HG03432 (cell line): ENCODE measurements at regions not wholly inside any gene's neighbourhood (a gene's known extent, or its start where the extent isn't known, plus 50 kb on each side); places are given as distances from the start of the nearest gene placed in this dataset.

Source experiments
- ATAC-seq: cut with Tn5 transposase; IDR thresholded peaks from one replicate; pipeline ENCODE4 v1.9.1; 2021; ENCODE audit warnings: mild to moderate bottlenecking, moderate library complexity; ENCODE audit not compliant: unreplicated experiment

DNA sequence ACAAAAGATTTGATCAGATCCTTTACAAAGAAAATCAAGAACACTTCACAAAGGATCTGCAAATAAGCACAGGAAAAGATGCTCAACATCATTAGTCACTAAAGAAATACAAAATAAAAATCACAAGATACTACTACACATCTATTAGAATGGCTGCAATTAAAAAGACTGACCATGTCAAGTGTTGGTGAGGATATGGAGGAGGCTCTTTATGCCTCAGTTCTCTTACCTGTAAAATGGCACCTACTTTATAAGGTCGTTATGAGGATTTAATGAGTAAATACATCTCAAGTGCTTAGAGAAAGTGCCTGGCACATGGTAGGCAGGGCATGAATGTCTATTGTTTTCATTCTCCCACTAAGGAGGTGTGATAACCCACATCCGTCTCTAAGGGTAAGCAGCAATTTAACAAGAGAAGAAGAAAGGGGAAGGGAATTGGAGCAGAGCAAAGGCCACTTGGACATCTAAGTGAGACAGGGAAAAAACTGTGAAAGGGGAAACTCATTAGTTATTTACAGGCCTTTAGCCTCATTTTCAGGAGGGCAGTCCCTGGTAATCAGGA, 157.5 kb upstream of the NFE2L3 start:
- no peak for ATAC-seq

DNA sequence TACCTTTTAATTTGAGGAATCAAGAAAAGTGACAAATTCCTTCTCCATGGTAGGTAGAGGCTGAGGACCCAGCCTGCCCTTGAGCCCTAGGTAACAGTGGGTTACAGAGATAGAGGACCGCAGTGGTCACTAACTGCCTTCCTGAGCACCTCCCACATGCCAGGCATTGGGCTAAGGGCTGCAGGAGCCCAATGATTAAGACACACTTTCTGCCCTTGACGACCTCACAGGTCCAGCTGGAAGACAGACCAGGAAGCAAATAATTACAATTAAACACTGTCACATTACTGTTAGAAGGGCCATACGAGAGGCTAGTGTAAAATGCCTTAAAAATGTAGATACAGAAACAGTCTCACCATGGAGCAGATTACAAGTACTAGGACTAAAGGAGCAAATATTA, 156.8 kb upstream of the NFE2L3 start:
- no peak for ATAC-seq

DNA sequence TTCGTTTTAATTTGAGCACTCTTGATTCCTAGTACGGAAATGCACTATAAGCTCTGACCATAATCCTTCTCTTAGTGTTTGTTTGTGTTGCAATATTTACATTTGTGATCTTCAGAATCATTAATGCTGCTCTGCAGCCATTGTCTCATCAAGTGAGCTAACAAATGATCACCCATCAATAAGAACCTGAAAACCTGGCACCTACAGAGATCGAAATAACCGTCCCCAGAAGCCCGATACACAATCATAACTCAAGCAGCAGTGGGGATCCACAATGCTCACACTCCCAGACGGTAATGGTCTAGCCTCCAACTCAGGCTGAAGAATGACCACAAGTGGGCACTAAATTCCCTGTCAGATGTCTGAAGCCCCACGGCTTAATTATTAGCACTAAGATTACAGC, 156.0 kb upstream of the NFE2L3 start:
- ATAC-seq, result no peak

DNA sequence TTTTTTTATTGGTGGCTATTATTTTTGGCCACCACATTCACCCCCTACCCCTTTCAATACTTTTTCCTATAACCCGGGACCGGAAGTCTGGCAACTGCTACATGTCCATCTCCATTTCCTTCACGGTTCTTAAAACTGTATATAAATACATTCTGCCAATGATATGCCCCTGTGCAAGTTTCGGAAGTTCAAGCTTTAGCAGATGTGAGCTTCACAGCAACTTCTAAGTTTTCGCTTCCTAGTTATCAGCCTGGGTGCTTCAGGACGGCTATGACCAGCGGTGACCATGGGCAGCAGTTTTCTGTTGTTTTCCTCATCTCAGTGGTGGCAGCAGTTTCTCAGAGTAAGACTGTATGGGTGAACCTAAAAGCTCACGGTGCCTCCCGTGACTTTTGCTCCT, 153.5 kb upstream of the NFE2L3 start:
- no peak for ATAC-seq

- no peak for ATAC-seq
Observed at GRCh38 chr7:26000841-26001240, 151.2 kb upstream of the NFE2L3 start.

DNA sequence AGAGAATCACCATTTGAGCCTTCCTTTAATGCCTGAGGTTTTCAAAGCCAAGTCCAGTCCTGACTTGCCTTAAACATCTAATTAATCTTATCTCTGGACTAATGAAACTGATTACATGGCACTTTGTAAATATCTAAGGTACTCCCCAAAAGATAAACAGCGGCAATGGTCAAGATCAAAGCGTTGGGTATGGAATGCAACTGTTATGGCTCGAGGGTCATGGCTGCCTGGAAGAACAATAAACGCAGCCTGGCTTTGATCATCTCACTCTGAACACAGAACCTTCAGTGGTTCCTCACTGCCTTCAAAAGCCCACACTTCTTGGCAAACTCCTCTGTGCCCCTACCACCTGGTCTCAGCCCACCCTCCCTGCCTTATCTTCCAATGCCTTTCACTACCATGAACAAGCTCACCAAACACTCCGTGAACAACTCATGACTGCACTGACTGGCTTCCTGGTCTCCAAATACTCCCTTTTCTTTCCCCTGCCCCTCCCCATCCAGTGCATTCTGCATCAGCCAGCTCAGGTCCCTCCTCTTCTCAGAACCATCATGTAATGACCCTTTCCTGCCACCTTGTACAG, 150.2 kb upstream of the NFE2L3 start:
- no peak for ATAC-seq

DNA sequence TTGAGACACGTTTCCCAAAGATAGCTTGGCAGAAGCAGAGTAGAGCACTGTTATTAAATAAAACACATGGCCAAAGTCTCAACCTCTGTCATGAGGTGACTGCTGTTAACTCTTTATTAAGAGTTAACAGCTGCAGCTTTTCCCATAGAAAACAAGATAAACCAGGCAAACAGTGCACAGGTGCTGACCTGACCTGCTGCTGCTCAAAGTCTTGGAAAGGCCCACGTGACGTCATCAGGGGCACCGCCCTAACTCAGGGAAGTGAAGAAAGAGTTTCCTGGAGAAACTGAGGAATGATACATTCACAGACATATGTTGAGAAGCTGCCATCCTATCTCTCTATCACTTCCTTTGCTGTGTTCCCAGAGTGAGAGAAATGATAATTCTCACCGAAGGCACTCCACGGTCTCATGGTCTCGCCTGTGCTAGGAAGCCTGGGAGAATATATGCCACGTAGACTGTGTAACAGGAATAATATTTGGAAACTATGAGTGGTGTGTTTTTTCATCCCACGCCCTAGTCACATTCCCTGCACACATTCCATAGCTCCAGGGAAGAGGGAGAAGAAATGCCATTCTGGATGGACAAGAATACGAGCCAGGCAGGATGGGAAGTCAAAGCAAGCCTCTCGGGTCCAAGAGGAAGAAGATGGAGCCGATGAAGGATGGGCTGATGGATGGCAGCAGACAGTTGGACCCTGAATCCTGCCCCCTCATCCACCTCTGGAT, 146.2 kb upstream of the NFE2L3 start:
- ATAC-seq, result no peak

GRCh38 chr7:26006426-26006825, 145.6 kb upstream of the NFE2L3 start:
- ATAC-seq, result no peak

- ATAC-seq, result no peak
Observed at GRCh38 chr7:26007510-26007909, 144.5 kb upstream of the NFE2L3 start.

- ATAC-seq, result no peak
Observed at GRCh38 chr7:26008428-26008827, 143.6 kb upstream of the NFE2L3 start.

DNA sequence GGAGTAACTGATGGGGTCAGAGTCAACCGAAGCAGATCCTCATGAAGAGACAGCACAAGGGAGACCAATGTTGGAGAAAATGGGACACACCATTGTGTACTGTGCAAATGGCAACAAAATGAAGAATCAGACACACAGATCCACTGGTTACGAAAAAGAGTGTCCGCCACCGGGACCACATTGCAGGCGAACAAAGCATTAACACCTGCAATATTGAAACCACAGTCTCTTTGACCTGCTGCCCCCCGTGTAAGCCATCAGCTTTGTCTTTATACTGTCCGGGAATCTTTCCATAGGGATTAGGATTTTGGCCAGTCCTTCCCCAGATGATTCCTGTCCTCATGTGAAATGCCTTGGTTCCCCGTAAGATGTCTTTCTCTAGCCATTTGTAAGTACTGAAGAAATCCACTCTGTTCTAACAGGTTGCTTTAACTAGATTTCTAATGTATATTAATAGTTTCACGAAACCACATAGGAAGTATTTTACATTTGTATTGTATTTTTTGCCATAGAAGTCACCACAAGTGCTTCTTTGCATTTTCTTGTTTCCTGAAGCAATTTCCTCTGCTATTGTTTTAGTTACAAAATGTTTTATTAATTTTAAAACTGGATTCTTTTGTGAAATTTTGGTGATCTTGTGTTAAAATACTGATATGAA, 140.8 kb upstream of the NFE2L3 start:
- ATAC-seq, result peak; percentile 75

GRCh38 chr7:26013551-26014083, 138.4 kb upstream of the NFE2L3 start:
- peak; percentile 34 for ATAC-seq

- ATAC-seq, result no peak
Observed at GRCh38 chr7:26022982-26023381, 129.0 kb upstream of the NFE2L3 start.

DNA sequence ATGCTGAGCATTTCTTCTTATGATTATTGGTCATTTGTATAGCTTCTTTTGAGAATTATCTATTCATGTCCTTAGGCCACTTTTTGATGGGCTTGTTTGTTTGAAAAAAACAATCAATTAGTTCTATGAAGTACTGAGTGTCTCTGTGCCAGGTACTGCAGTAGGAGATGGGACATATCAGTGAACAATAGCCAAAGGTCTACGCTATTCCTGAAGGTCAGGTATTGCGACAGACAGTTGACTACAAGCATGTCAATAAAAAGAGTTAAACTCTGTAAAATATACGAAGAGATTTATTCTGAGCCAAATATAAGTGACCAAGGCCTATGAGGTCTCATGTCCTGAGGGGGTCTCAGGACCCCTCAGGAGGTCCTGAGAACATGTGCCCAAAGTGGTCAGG, 122.1 kb upstream of the NFE2L3 start:
- ATAC-seq, result no peak

DNA sequence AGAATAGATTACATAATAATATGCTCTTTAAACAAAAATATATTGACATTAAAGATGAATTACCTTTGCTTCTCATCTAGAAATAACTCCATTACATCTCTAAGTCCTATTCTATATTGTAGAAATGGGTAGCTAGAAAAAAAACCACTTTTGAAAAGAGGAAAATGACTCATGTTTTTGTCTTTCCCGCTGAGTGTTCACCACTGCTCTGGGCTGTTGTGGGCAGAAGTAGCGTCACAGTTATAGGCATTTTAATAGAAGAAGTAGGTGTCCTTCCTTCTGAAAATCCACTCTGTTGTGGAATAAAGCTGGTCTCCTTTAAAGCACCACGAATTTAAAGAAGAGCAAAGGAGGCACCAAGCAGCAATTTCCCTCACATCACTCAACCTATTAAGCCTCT, 117.6 kb upstream of the NFE2L3 start:
- ATAC-seq, result no peak

- ATAC-seq, result no peak
Observed at GRCh38 chr7:26035552-26035951, 116.4 kb upstream of the NFE2L3 start.

- ATAC-seq, result no peak
Observed at GRCh38 chr7:26036092-26036491, 115.9 kb upstream of the NFE2L3 start.

DNA sequence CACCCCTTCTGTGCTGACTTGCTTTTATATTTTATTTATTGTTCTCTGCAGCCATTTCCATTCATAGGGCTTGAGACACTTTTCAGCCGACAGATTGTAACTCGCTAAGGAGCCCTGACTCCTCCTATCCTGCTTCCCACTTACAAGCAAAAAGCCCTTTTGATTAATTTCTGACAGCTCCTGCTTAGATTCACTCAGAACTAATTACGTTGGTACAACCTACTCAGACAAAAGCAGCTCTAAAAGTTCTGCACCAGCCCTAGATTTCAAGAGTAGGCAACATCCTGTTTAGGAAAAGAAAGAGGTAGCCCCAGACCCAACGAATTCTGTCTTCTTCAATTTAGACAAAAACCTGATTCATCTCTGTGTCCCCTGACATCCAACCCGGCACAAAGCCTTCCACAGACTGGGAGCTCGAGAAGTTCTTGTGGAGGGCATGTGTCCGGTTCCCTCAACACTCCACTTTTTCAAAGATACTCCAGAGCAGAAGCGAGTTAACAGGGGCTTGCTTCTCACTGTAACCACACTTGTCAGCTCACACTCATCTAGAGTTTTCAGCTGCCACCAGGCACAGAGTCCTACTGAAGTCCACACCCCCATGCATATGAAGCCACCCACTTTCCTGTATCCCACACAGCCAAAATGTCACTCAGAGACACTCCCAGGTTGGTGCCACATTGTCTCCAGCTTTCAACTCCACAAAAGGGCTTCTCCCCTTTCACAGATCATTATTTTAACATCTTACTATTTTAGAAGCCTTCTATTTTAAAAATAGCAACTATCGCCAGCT, 113.6 kb upstream of the NFE2L3 start:
- ATAC-seq, result no peak

DNA sequence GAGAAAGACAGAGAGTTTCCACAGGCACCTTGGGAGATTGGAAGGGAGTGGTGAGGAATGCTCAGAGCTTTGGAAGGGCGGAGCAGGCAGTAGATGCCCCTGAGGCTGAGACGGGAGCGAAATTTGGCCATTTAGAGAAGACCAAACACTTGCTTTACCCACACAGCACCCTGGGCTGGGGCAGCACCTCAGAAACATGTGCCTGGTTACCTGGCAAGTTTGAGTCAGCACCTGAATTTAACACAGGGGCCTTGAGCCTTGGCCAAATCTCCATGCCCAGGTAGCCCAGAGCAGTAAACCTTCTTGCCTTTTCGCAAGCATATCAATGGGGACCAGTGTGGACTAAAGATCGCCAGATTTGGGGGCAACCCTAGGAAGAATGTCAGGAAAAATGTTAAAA, 111.9 kb upstream of the NFE2L3 start:
- ATAC-seq, result no peak

DNA sequence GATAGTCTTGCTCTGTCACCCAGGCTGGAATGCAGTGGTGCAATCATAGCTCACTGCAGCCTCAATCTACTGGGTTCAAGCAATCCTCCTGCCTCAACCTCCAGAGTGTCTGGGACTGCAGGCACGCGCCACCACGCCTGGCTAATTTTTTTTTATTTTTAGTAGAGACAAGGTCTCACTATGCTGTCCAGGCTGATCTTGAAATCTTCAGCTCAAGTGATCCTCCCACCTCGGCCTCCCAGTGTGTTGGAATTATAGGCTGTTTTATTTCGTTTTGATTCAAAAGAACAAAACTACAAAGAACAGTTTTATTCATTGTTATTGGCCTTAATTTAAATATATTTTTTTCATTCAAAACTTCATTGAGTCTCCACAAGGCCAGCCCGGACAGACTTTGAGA, 109.8 kb upstream of the NFE2L3 start:
- no peak for ATAC-seq

DNA sequence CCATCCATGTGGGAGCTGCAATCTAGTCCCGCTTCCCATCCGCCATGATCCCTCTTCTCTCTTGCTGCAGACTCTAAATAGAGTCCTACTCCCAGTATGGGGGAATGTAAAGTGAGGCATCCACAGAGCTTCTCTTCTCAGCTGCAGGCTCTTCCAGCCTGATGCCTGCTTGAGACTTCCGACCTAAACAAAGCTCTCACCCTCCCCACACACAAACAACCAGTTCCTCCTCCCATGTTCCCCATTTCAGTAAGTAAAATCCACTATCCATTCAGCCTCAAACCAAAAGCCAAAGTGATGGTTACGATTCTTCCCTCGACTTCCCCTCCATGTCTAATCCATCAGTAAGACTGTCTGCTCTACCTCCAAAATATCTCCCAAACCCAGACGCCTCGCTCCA, 108.2 kb upstream of the NFE2L3 start:
- ATAC-seq, result no peak
